ENCODE measurements at regions not wholly inside any gene's neighbourhood (a gene's known extent, or its start where the extent isn't known, plus 50 kb on each side); places are given as distances from the start of the nearest gene placed in this dataset.
"Not testable (repeated sequence)": the region's sequence is repeated elsewhere in the genome, so short reads cannot be mapped to it uniquely, and the experiment has no call there.

DNA sequence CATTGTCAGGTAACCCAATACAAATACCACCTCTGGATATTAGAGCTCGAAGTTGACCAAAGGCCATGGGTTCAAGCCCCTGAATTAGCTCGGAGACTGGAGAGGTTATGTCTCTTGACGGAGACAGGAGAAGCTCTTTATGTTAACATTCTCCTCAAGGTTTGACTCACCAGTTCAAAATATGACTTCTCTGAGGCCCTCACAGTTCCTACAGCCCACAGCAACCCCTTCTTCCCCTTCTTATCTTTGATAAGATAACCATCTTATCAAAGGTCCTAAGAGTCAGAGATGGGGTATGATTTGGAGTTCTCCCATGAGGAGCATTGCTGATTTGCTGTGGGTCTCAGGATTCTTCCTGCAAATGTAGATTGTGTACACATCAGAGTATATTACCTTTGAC is 246.6 kb downstream of the UBE2NL start:
- not testable (repeated sequence) for TF ChIP-seq POLR2AphosphoS5 (IDR thresholded peaks at IDR 0.05; ENCODE audit: low read depth, low read length); REST (IDR thresholded peaks at IDR 0.05; ENCODE audit: insufficient read depth in 1 of 2, low read depth in 2 of 2, low read length in 1 of 2); SIN3A (IDR thresholded peaks at IDR 0.05; ENCODE audit: borderline replicate concordance, insufficient read depth, low read depth, low read length)
- TF ChIP-seq, protein P1, sequence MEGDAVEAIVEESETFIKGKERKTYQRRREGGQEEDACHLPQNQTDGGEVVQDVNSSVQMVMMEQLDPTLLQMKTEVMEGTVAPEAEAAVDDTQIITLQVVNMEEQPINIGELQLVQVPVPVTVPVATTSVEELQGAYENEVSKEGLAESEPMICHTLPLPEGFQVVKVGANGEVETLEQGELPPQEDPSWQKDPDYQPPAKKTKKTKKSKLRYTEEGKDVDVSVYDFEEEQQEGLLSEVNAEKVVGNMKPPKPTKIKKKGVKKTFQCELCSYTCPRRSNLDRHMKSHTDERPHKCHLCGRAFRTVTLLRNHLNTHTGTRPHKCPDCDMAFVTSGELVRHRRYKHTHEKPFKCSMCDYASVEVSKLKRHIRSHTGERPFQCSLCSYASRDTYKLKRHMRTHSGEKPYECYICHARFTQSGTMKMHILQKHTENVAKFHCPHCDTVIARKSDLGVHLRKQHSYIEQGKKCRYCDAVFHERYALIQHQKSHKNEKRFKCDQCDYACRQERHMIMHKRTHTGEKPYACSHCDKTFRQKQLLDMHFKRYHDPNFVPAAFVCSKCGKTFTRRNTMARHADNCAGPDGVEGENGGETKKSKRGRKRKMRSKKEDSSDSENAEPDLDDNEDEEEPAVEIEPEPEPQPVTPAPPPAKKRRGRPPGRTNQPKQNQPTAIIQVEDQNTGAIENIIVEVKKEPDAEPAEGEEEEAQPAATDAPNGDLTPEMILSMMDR (IDR thresholded peaks at IDR 0.05): not testable (repeated sequence)

All from Panc1 (cell line).